Medulla oblongata (tissue), 1 donor: ENCODE measurements at regions not wholly inside any gene's neighbourhood (a gene's known extent, or its start where the extent isn't known, plus 50 kb on each side); places are given as distances from the start of the nearest gene placed in this dataset.

Source experiments
- DNase-seq: peaks from one replicate; pipeline ENCODE4 v3.0.0-alpha.2; 2015; ENCODE audit errors: extremely low spot score

- DNase-seq = no peak
These were observed 49.8 kb upstream of the ADORA2B start for GRCh38 chr17:15894913-15895658.
